Esophagus squamous epithelium (tissue), 4 donors: ENCODE measurements at regions not wholly inside any gene's neighbourhood (a gene's known extent, or its start where the extent isn't known, plus 50 kb on each side); places are given as distances from the start of the nearest gene placed in this dataset.

Experiments used
- POLR2A ChIP-seq, 4 donors: fragments of 450-650 bp; IDR thresholded peaks; one replicate each; pipeline ENCODE4 v1.6.1; 2017; ENCODE audit warnings: antibody characterized with exemption in 4 of 4, mild to moderate bottlenecking in 4 of 4, moderate library complexity in 3 of 4
- TF ChIP-seq, protein P1 (sequence below), 6 experiments: fragments of 450-650 bp in 4 of 6; fragments of 200-600 bp in 2 of 6; sonication (generic) in 2 of 6; IDR thresholded peaks; one replicate each; pipeline ENCODE4 v1.5.1; 2016 to 2019; ENCODE audit warnings: antibody characterized with exemption in 6 of 6, mild to moderate bottlenecking in 4 of 6, moderate library complexity in 4 of 6

DNA sequence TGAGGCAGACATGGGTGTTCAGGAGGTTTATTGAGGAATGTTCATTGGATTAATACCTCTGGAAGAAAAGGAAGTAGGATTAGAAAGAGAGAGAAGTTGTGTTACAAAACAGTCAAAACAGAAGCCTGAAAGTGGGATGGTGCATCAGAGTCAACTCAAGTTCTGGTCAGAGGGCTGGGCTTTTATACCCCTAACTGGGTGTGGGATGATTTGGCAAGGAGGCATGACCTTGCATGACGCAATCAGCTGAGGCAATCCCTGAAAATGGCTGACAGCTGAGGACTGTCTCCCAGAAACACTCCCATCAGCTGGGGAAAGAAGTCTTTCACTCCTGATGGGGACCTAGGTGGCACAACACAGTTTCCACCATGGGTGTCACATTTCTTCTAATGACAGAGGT, 818.2 kb downstream of the SATB2 start:
- TF ChIP-seq, protein P1, sequence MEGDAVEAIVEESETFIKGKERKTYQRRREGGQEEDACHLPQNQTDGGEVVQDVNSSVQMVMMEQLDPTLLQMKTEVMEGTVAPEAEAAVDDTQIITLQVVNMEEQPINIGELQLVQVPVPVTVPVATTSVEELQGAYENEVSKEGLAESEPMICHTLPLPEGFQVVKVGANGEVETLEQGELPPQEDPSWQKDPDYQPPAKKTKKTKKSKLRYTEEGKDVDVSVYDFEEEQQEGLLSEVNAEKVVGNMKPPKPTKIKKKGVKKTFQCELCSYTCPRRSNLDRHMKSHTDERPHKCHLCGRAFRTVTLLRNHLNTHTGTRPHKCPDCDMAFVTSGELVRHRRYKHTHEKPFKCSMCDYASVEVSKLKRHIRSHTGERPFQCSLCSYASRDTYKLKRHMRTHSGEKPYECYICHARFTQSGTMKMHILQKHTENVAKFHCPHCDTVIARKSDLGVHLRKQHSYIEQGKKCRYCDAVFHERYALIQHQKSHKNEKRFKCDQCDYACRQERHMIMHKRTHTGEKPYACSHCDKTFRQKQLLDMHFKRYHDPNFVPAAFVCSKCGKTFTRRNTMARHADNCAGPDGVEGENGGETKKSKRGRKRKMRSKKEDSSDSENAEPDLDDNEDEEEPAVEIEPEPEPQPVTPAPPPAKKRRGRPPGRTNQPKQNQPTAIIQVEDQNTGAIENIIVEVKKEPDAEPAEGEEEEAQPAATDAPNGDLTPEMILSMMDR (IDR thresholded peaks at IDR 0.05), result no peak
- no peak for TF ChIP-seq POLR2A (IDR thresholded peaks at IDR 0.05)
